ENCODE measurements at regions not wholly inside any gene's neighbourhood (a gene's known extent, or its start where the extent isn't known, plus 50 kb on each side); places are given as distances from the start of the nearest gene placed in this dataset.

DNA sequence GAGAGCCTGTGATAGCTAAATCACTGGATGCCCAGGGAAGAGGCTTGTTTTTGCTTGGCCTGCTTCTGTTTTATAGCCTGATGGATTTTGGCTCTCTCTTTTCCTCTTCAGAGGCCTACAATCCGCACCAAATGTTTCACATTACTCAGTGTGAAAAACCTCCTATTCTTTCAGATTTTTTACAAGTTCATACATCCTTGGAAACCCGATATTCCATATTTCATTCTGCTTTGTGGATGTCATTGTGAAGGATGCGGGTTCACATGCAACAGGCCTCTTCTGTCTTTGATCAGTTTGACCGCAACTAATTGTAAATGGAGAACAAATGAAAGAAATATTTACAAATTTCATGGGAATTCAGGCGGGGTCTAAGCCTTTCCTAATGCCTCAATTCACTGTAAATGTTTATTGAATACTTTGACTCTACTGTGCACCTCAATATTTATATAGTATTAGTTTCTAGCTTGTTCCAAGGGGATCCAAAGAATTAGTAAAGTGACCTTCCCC lies 269.9 kb downstream of the DMRT2 start:
- no peak overlapping the region for H3K27ac ChIP-seq (ENCODE audit: low read depth, low read length, poor library complexity, severe bottlenecking)
- ChIA-PET POLR2A (no interaction called here), CTCF (ENCODE audit: unreplicated experiment) (no interaction called here)
- BruUV-seq (replicated peaks) = no TSS peak
- TF ChIP-seq, protein P1, sequence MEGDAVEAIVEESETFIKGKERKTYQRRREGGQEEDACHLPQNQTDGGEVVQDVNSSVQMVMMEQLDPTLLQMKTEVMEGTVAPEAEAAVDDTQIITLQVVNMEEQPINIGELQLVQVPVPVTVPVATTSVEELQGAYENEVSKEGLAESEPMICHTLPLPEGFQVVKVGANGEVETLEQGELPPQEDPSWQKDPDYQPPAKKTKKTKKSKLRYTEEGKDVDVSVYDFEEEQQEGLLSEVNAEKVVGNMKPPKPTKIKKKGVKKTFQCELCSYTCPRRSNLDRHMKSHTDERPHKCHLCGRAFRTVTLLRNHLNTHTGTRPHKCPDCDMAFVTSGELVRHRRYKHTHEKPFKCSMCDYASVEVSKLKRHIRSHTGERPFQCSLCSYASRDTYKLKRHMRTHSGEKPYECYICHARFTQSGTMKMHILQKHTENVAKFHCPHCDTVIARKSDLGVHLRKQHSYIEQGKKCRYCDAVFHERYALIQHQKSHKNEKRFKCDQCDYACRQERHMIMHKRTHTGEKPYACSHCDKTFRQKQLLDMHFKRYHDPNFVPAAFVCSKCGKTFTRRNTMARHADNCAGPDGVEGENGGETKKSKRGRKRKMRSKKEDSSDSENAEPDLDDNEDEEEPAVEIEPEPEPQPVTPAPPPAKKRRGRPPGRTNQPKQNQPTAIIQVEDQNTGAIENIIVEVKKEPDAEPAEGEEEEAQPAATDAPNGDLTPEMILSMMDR (conservative IDR thresholded peaks at IDR 0.05; ENCODE audit: low read length) = no peak
- TF ChIP-seq EZH2phosphoT487 (IDR thresholded peaks at IDR 0.05; ENCODE audit: borderline replicate concordance, low read depth, low read length) = no peak
- no peak overlapping the region for H3K4me3 ChIP-seq (ENCODE audit: low read depth, low read length, poor library complexity, severe bottlenecking)
- H3K9me3 ChIP-seq (ENCODE audit: low read length) = no peaks in the 10 kb centered on the region
- intact Hi-C loops (cut with micrococcal nuclease; ENCODE audit: unreplicated experiment) = no loop called here
- no peaks in the 10 kb centered on the region for H3K36me3 ChIP-seq (ENCODE audit: insufficient read depth, low read length)
- no peaks in the 10 kb centered on the region for H3K79me2 ChIP-seq (ENCODE audit: insufficient read depth, low read depth, low read length)
- no peak overlapping the region for H2AFZ ChIP-seq (ENCODE audit: low read length)
- H3K4me1 ChIP-seq (ENCODE audit: insufficient read depth, low read length, poor library complexity, severe bottlenecking) = no peaks in the 10 kb centered on the region
- H4K20me1 ChIP-seq (ENCODE audit: insufficient read depth, low read length) = no peaks in the 10 kb centered on the region
- H3K9me2 ChIP-seq (ENCODE audit: insufficient read depth, low read length) = no peaks in the 10 kb centered on the region
- no peak for DNase-seq (ENCODE audit: low spot score)
- H3K4me2 ChIP-seq (ENCODE audit: low read length) = no peak overlapping the region

DNA sequence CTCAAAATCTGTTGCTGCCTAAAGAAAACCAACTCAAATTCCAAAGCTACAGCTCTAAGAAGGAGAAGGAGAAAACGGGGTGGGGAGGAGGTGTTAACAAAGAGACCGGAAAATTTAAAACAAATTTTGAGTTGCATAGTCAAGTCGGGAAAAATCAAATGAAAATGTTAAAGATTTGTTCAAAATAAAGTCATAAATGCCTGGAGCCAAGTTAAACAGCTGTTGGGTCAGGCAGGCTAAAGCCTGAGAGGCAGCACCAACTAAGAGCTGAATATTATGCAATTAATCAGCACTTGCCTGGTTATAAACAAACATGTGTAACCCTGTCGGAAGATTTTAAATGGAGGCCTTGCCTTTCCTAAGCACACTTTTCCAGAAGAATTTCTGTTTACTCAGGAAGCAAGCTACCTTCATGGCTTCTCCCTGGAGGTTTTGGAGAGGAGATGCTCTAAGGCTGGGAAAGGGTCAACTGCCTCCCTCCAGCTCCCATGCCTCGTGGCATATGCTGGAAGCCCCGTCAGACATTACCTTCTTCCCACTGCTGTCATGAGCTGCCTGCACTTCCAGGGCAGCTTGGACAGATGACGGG lies 270.5 kb downstream of the DMRT2 start:
- H3K36me3 ChIP-seq (ENCODE audit: insufficient read depth, low read length) = no peaks in the 10 kb centered on the region
- DNase-seq (ENCODE audit: low spot score) = no peak
- no peak overlapping the region for H3K4me2 ChIP-seq (ENCODE audit: low read length)
- intact Hi-C loops (cut with micrococcal nuclease; ENCODE audit: unreplicated experiment) = no loop called here
- H3K4me1 ChIP-seq (ENCODE audit: insufficient read depth, low read length, poor library complexity, severe bottlenecking) = no peaks in the 10 kb centered on the region
- no peaks in the 10 kb centered on the region for H3K79me2 ChIP-seq (ENCODE audit: insufficient read depth, low read depth, low read length)
- ChIA-PET POLR2A (no interaction called here), CTCF (ENCODE audit: unreplicated experiment) (no interaction called here)
- BruUV-seq (replicated peaks) = no TSS peak
- H3K27ac ChIP-seq (ENCODE audit: low read depth, low read length, poor library complexity, severe bottlenecking) = no peak overlapping the region
- no peaks in the 10 kb centered on the region for H3K9me2 ChIP-seq (ENCODE audit: insufficient read depth, low read length)
- H3K9me3 ChIP-seq (ENCODE audit: low read length) = no peaks in the 10 kb centered on the region
- no peak overlapping the region for H2AFZ ChIP-seq (ENCODE audit: low read length)
- no peaks in the 10 kb centered on the region for H4K20me1 ChIP-seq (ENCODE audit: insufficient read depth, low read length)
- no peak for TF ChIP-seq EZH2phosphoT487 (IDR thresholded peaks at IDR 0.05; ENCODE audit: borderline replicate concordance, low read depth, low read length)
- TF ChIP-seq, protein P1 (conservative IDR thresholded peaks at IDR 0.05; ENCODE audit: low read length) = no peak
- H3K4me3 ChIP-seq (ENCODE audit: low read depth, low read length, poor library complexity, severe bottlenecking) = no peak overlapping the region

DNA sequence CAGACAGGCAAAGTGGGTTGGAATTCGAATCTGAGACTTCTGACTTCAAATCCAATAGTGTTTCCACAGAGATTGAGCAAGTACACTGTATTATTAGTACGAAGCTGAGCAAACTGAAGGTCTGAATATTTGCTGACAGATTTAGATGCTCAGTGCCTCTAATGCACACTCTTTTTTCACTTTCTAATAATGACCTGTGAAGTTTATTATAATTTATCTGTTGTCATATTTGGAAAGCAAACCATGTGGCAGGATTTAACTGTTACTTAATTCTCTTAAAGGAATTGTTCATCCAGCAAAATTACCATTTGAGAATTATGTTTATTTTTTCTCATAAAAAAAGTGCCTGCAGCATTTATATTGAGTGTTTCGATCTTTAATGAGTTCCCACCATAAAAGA lies 277.3 kb downstream of the DMRT2 start:
- no peaks in the 10 kb centered on the region for H4K20me1 ChIP-seq (ENCODE audit: insufficient read depth, low read length)
- no peak for DNase-seq (ENCODE audit: low spot score)
- no peaks in the 10 kb centered on the region for H3K4me1 ChIP-seq (ENCODE audit: insufficient read depth, low read length, poor library complexity, severe bottlenecking)
- intact Hi-C loops (cut with micrococcal nuclease; ENCODE audit: unreplicated experiment) = no loop called here
- no peak overlapping the region for H3K4me3 ChIP-seq (ENCODE audit: low read depth, low read length, poor library complexity, severe bottlenecking)
- TF ChIP-seq, protein P1 (conservative IDR thresholded peaks at IDR 0.05; ENCODE audit: low read length) = no peak
- no peak for TF ChIP-seq EZH2phosphoT487 (IDR thresholded peaks at IDR 0.05; ENCODE audit: borderline replicate concordance, low read depth, low read length)
- H3K36me3 ChIP-seq (ENCODE audit: insufficient read depth, low read length) = no peaks in the 10 kb centered on the region
- no TSS peak for BruUV-seq (replicated peaks)
- H3K79me2 ChIP-seq (ENCODE audit: insufficient read depth, low read depth, low read length) = no peaks in the 10 kb centered on the region
- no peaks in the 10 kb centered on the region for H3K9me2 ChIP-seq (ENCODE audit: insufficient read depth, low read length)
- no peak overlapping the region for H3K27ac ChIP-seq (ENCODE audit: low read depth, low read length, poor library complexity, severe bottlenecking)
- no peak overlapping the region for H2AFZ ChIP-seq (ENCODE audit: low read length)
- H3K4me2 ChIP-seq (ENCODE audit: low read length) = no peak overlapping the region
- POLR2A ChIA-PET = no interaction called here
- CTCF ChIA-PET (ENCODE audit: unreplicated experiment) = no interaction called here
- H3K9me3 ChIP-seq (ENCODE audit: low read length) = no peaks in the 10 kb centered on the region

Data from OCI-LY7 (cell line).